ENCODE measurements at regions not wholly inside any gene's neighbourhood (a gene's known extent, or its start where the extent isn't known, plus 50 kb on each side); places are given as distances from the start of the nearest gene placed in this dataset.

GRCh38 chr4:18844726-18845125, 823.2 kb upstream of the LCORL start:
- no peak for TF ChIP-seq POLR2AphosphoS5 (IDR thresholded peaks at IDR 0.05; ENCODE audit: low read depth, low read length)
- no peak for TF ChIP-seq SIN3A (IDR thresholded peaks at IDR 0.05; ENCODE audit: borderline replicate concordance, insufficient read depth, low read length)
- TF ChIP-seq TAF1 (IDR thresholded peaks at IDR 0.05; ENCODE audit: borderline replicate concordance, insufficient read depth, low read length), result no peak
- TF ChIP-seq FOXP2 (optimal IDR thresholded peaks at IDR 0.05; ENCODE audit: borderline replicate concordance, extremely low read depth, extremely low read length, insufficient read depth), result no peak
- no peak for TF ChIP-seq REST (IDR thresholded peaks at IDR 0.05; ENCODE audit: insufficient read depth in 1 of 2, low read depth in 2 of 2, low read length in 2 of 2)

DNA sequence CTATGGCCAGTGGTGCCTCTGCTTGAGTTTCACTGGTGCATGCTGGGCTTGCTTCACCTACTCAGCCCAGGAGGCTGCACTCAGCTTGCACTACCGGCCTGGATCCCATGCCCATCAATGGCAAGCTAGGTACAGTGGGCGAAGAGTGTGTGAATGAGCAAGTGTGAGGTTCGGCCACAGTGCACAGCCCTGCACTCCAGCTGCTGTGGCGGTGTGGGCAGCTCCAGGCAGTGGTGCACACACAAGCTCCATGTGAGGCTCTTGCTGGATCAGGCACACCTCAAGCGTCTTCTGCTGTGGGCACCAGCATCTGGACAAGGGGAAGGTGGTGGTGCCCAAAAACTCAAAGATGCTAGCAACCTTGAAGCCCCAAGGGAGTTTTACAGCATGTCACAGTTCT, 820.9 kb upstream of the LCORL start:
- TF ChIP-seq REST (IDR thresholded peaks at IDR 0.05; ENCODE audit: insufficient read depth in 1 of 2, low read depth in 2 of 2, low read length in 2 of 2) (no peak), SIN3A (IDR thresholded peaks at IDR 0.05; ENCODE audit: borderline replicate concordance, insufficient read depth, low read length) (no peak), POLR2AphosphoS5 (IDR thresholded peaks at IDR 0.05; ENCODE audit: low read depth, low read length) (no peak), FOXP2 (optimal IDR thresholded peaks at IDR 0.05; ENCODE audit: borderline replicate concordance, extremely low read depth, extremely low read length, insufficient read depth) (no peak), TAF1 (IDR thresholded peaks at IDR 0.05; ENCODE audit: borderline replicate concordance, insufficient read depth, low read length) (no peak)

- no peak for TF ChIP-seq TAF1 (IDR thresholded peaks at IDR 0.05; ENCODE audit: borderline replicate concordance, insufficient read depth, low read length)
These were observed 818.9 kb upstream of the LCORL start for GRCh38 chr4:18840481-18840880.

GRCh38 chr4:18816228-18816895, 794.8 kb upstream of the LCORL start:
- TF ChIP-seq SIN3A (IDR thresholded peaks at IDR 0.05; ENCODE audit: borderline replicate concordance, insufficient read depth, low read length), result no peak
- no peak for TF ChIP-seq POLR2AphosphoS5 (IDR thresholded peaks at IDR 0.05; ENCODE audit: low read depth, low read length)
- TF ChIP-seq TAF1 (IDR thresholded peaks at IDR 0.05; ENCODE audit: borderline replicate concordance, insufficient read depth, low read length), result no peak
- no peak for TF ChIP-seq FOXP2 (optimal IDR thresholded peaks at IDR 0.05; ENCODE audit: borderline replicate concordance, extremely low read depth, extremely low read length, insufficient read depth)
- TF ChIP-seq REST (IDR thresholded peaks at IDR 0.05; ENCODE audit: insufficient read depth in 1 of 2, low read depth in 2 of 2, low read length in 2 of 2), result no peak

- TF ChIP-seq TAF1 (IDR thresholded peaks at IDR 0.05; ENCODE audit: borderline replicate concordance, insufficient read depth, low read length) (no peak), FOXP2 (optimal IDR thresholded peaks at IDR 0.05; ENCODE audit: borderline replicate concordance, extremely low read depth, extremely low read length, insufficient read depth) (no peak), SIN3A (IDR thresholded peaks at IDR 0.05; ENCODE audit: borderline replicate concordance, insufficient read depth, low read length) (no peak), POLR2AphosphoS5 (IDR thresholded peaks at IDR 0.05; ENCODE audit: low read depth, low read length) (no peak), REST (IDR thresholded peaks at IDR 0.05; ENCODE audit: insufficient read depth in 1 of 2, low read depth in 2 of 2, low read length in 2 of 2) (no peak)
These were observed 794.2 kb upstream of the LCORL start for GRCh38 chr4:18815779-18816173.

Measured in PFSK-1 (cell line).